SK-N-SH treated with all-trans-retinoic acid at 6 μM for 48 hours (cell line): ENCODE measurements at regions not wholly inside any gene's neighbourhood (a gene's known extent, or its start where the extent isn't known, plus 50 kb on each side); places are given as distances from the start of the nearest gene placed in this dataset.

Experiments
- ATAC-seq: fragments of 200-7000 bp; cut with Tn5 transposase; 3 replicates; pipeline ENCODE4 v1.9.1; 2020; ENCODE audit warnings: mild to moderate bottlenecking, moderate library complexity
- ARNTL ChIP-seq: fragments of 450-650 bp; formaldehyde crosslinking; IDR thresholded peaks from 2 replicates; pipeline ENCODE4 v1.5.0; 2020; ENCODE audit warnings: low read depth, mild to moderate bottlenecking, moderate library complexity, borderline replicate concordance
- BACH2 ChIP-seq: fragments of 250-450 bp; sonication (Bioruptor Pico); IDR thresholded peaks from 2 replicates; pipeline ENCODE4 v1.9.0; 2021; ENCODE audit warnings: mild to moderate bottlenecking, borderline replicate concordance
- CSDC2 ChIP-seq: fragments of 250-450 bp; sonication (Bioruptor Pico); IDR thresholded peaks from 2 replicates; pipeline ENCODE4 v1.5.0; 2020; ENCODE audit warnings: mild to moderate bottlenecking, moderate library complexity
- ESRRG ChIP-seq: fragments of 250-450 bp; sonication (Bioruptor Pico); IDR thresholded peaks from 2 replicates; pipeline ENCODE4 v1.6.1; 2021; ENCODE audit warnings: mild to moderate bottlenecking
- ISL1 ChIP-seq: fragments of 250-450 bp; sonication (Bioruptor Pico); IDR thresholded peaks from 2 replicates; pipeline ENCODE4 v2.1.2; 2022; ENCODE audit warnings: mild to moderate bottlenecking, moderate library complexity
- OSR1 ChIP-seq: fragments of 250-450 bp; sonication (Bioruptor Pico); IDR thresholded peaks from 2 replicates; pipeline ENCODE4 v1.8.0; 2022; ENCODE audit warnings: moderate library complexity, mild to moderate bottlenecking, inconsistent platforms
- PPARA ChIP-seq: fragments of 250-450 bp; sonication (Bioruptor Pico); IDR thresholded peaks from 2 replicates; pipeline ENCODE4 v1.5.0; 2020; ENCODE audit warnings: mild to moderate bottlenecking, borderline replicate concordance
- RARB ChIP-seq: fragments of 250-450 bp; sonication (Bioruptor Pico); IDR thresholded peaks from 2 replicates; pipeline ENCODE4 v1.8.0; 2021; ENCODE audit warnings: mild to moderate bottlenecking, moderate library complexity
- SNAI2 ChIP-seq: fragments of 250-450 bp; sonication (Bioruptor Pico); IDR thresholded peaks from 2 replicates; pipeline ENCODE4 v1.5.0; 2020; ENCODE audit warnings: mild to moderate bottlenecking, moderate library complexity
- TCF4 ChIP-seq: fragments of 250-450 bp; sonication (Bioruptor Pico); IDR thresholded peaks from 2 replicates; pipeline ENCODE4 v1.8.0; 2021; ENCODE audit warnings: mild to moderate bottlenecking, moderate library complexity, borderline replicate concordance
- TOX ChIP-seq: fragments of 250-450 bp; sonication (Bioruptor Pico); IDR thresholded peaks from 2 replicates; pipeline ENCODE4 v1.8.0; 2021; ENCODE audit warnings: mild to moderate bottlenecking, moderate library complexity, borderline replicate concordance
- ZC3H10 ChIP-seq: fragments of 250-450 bp; sonication (Bioruptor Pico); IDR thresholded peaks from 2 replicates; pipeline ENCODE4 v1.5.1; 2021; ENCODE audit warnings: mild to moderate bottlenecking, moderate library complexity
- ZFP3 ChIP-seq: fragments of 250-450 bp; sonication (Bioruptor Pico); IDR thresholded peaks from 2 replicates; pipeline ENCODE4 v1.5.0; 2020; ENCODE audit warnings: mild to moderate bottlenecking, moderate library complexity
- ZFP30 ChIP-seq: fragments of 450-650 bp; formaldehyde crosslinking; IDR thresholded peaks from 2 replicates; pipeline ENCODE4 v1.5.0; 2022; ENCODE audit warnings: mild to moderate bottlenecking, moderate library complexity
- ZNF565 ChIP-seq: fragments of 450-650 bp; formaldehyde crosslinking; conservative IDR thresholded peaks from 2 replicates; pipeline ENCODE4 v1.5.0; 2020; ENCODE audit warnings: low read depth, mild to moderate bottlenecking, moderate library complexity
- ZNF70 ChIP-seq: fragments of 450-650 bp; formaldehyde crosslinking; IDR thresholded peaks from 2 replicates; pipeline ENCODE4 v1.5.0; 2020; ENCODE audit warnings: mild to moderate bottlenecking, moderate library complexity
- ZNF8 ChIP-seq: fragments of 450-650 bp; formaldehyde crosslinking; IDR thresholded peaks from 2 replicates; pipeline ENCODE4 v1.5.0; 2020; ENCODE audit warnings: mild to moderate bottlenecking, moderate library complexity
- TF ChIP-seq, protein P1 (sequence below): fragments of 250-450 bp; sonication (Bioruptor Pico); IDR thresholded peaks from 2 replicates; pipeline ENCODE4 v1.5.0; 2020; ENCODE audit warnings: mild to moderate bottlenecking, moderate library complexity
- TF ChIP-seq, protein P2 (sequence below): fragments of 250-450 bp; sonication (Bioruptor Pico); IDR thresholded peaks from 2 replicates; pipeline ENCODE4 v1.8.0; 2020; ENCODE audit warnings: mild to moderate bottlenecking, moderate library complexity, borderline replicate concordance
- TF ChIP-seq, protein P3 (sequence below): fragments of 250-450 bp; sonication (Bioruptor Pico); IDR thresholded peaks from 2 replicates; pipeline ENCODE4 v1.5.1; 2021; ENCODE audit warnings: mild to moderate bottlenecking, moderate library complexity
- TF ChIP-seq, protein P4 (sequence below): fragments of 250-450 bp; sonication (Bioruptor Pico); IDR thresholded peaks from 2 replicates; pipeline ENCODE4 v1.5.1; 2020; ENCODE audit warnings: low read depth, mild to moderate bottlenecking, moderate library complexity
- TF ChIP-seq, protein P5 (sequence below): fragments of 250-450 bp; sonication (Bioruptor Pico); IDR thresholded peaks from 2 replicates; pipeline ENCODE4 v1.8.0; 2021; ENCODE audit warnings: low read depth, mild to moderate bottlenecking, moderate library complexity, borderline replicate concordance

DNA sequence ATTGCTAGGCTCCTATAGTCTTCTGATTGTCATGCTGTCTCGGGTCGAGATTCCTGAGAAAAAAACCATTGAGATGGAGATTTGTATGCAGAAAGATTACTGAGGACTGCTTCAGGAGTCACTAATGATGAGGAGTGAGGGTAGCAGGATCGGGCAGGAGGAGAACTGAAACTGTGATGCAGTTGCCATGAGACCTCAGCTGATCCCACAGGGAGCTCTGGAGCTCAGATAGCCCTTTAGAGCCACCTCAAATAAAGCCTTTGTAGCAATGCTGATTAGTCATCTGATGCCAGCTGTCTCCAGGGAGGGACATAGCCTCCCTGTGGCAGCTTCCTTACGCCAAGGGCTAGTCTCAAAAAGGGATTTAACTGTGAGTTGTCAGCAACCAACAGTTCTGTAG is 256.9 kb downstream of the DMAC1 start (continued):
- TF ChIP-seq, protein P1, sequence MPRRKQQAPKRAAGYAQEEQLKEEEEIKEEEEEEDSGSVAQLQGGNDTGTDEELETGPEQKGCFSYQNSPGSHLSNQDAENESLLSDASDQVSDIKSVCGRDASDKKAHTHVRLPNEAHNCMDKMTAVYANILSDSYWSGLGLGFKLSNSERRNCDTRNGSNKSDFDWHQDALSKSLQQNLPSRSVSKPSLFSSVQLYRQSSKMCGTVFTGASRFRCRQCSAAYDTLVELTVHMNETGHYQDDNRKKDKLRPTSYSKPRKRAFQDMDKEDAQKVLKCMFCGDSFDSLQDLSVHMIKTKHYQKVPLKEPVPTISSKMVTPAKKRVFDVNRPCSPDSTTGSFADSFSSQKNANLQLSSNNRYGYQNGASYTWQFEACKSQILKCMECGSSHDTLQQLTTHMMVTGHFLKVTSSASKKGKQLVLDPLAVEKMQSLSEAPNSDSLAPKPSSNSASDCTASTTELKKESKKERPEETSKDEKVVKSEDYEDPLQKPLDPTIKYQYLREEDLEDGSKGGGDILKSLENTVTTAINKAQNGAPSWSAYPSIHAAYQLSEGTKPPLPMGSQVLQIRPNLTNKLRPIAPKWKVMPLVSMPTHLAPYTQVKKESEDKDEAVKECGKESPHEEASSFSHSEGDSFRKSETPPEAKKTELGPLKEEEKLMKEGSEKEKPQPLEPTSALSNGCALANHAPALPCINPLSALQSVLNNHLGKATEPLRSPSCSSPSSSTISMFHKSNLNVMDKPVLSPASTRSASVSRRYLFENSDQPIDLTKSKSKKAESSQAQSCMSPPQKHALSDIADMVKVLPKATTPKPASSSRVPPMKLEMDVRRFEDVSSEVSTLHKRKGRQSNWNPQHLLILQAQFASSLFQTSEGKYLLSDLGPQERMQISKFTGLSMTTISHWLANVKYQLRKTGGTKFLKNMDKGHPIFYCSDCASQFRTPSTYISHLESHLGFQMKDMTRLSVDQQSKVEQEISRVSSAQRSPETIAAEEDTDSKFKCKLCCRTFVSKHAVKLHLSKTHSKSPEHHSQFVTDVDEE (CRISPR knock-in tag) = no peak
- TF ChIP-seq ZNF565 (CRISPR knock-in tag) = no peak
- TF ChIP-seq, protein P2, sequence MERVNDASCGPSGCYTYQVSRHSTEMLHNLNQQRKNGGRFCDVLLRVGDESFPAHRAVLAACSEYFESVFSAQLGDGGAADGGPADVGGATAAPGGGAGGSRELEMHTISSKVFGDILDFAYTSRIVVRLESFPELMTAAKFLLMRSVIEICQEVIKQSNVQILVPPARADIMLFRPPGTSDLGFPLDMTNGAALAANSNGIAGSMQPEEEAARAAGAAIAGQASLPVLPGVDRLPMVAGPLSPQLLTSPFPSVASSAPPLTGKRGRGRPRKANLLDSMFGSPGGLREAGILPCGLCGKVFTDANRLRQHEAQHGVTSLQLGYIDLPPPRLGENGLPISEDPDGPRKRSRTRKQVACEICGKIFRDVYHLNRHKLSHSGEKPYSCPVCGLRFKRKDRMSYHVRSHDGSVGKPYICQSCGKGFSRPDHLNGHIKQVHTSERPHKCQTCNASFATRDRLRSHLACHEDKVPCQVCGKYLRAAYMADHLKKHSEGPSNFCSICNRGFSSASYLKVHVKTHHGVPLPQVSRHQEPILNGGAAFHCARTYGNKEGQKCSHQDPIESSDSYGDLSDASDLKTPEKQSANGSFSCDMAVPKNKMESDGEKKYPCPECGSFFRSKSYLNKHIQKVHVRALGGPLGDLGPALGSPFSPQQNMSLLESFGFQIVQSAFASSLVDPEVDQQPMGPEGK (CRISPR knock-in tag) = no peak
- TF ChIP-seq, protein P3, sequence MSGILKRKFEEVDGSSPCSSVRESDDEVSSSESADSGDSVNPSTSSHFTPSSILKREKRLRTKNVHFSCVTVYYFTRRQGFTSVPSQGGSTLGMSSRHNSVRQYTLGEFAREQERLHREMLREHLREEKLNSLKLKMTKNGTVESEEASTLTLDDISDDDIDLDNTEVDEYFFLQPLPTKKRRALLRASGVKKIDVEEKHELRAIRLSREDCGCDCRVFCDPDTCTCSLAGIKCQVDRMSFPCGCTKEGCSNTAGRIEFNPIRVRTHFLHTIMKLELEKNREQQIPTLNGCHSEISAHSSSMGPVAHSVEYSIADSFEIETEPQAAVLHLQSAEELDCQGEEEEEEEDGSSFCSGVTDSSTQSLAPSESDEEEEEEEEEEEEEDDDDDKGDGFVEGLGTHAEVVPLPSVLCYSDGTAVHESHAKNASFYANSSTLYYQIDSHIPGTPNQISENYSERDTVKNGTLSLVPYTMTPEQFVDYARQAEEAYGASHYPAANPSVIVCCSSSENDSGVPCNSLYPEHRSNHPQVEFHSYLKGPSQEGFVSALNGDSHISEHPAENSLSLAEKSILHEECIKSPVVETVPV = no peak

DNA sequence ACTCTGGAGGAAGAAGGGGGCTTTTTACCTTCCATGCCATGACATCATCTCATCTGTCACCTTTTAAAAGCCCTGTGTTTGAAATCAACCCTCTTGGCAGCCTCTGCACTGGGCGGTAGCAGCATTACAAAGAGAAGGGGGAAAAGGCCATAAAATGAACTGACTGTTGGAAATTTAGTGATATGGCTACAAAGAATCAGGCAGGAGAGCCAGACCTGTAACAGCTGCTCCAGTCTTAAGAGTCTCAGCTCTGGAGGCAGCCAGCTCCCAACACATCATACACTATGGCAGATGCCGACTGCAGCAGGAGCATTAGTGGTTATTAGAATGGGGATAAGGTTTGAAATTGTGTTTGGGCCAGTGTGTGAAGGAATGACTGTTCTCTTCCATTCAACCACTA is 257.5 kb downstream of the DMAC1 start:
- ATAC-seq = no peak
- TF ChIP-seq ZC3H10 (CRISPR knock-in tag) (no peak), TCF4 (CRISPR knock-in tag) (no peak), ZFP3 (CRISPR knock-in tag) (no peak), PPARA (CRISPR knock-in tag) (no peak), ZFP30 (CRISPR knock-in tag) (no peak), ISL1 (no peak), ARNTL (CRISPR knock-in tag) (no peak), CSDC2 (no peak), BACH2 (CRISPR knock-in tag) (no peak), ZNF565 (CRISPR knock-in tag) (no peak), OSR1 (CRISPR knock-in tag) (no peak), ESRRG (CRISPR knock-in tag) (no peak), RARB (no peak)
- TF ChIP-seq, protein P2 (CRISPR knock-in tag) = no peak
- TF ChIP-seq, protein P3 = no peak

DNA sequence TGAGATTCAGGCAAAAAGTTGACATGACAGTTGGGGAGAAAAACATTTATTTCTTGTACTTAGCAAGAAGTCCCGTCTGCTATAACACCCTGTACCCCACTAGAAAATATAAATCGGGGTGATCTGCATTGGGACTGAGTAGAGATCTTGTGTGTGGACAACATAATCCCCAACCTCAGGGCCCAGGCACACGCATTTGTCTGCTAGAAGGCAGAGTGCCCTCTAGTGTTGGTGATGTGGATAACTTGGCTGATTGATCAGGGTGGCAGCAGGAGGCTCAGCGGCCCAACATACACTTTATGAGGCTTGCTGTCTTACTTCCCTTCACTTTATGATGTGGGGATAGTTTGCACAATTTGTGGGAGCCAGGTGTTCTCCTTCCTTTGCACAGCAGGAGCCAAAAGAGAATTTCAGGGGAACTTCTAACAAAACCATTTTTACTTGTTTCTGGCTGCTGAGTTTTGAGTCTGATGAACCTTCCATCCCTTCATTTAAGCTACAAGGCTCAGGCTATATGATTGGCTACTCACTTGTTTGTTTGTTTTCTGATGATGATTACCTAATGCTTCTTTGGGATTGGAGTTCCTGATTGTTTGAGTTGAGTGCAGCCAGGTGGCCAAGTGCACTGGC is 263.2 kb downstream of the DMAC1 start:
- ATAC-seq = peak; percentile 94
- no peak for TF ChIP-seq SNAI2 (CRISPR knock-in tag)
- TF ChIP-seq, protein P4, sequence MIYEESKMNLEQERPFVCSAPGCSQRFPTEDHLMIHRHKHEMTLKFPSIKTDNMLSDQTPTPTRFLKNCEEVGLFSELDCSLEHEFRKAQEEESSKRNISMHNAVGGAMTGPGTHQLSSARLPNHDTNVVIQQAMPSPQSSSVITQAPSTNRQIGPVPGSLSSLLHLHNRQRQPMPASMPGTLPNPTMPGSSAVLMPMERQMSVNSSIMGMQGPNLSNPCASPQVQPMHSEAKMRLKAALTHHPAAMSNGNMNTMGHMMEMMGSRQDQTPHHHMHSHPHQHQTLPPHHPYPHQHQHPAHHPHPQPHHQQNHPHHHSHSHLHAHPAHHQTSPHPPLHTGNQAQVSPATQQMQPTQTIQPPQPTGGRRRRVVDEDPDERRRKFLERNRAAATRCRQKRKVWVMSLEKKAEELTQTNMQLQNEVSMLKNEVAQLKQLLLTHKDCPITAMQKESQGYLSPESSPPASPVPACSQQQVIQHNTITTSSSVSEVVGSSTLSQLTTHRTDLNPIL (CRISPR knock-in tag) = no peak
- TF ChIP-seq, protein P5, sequence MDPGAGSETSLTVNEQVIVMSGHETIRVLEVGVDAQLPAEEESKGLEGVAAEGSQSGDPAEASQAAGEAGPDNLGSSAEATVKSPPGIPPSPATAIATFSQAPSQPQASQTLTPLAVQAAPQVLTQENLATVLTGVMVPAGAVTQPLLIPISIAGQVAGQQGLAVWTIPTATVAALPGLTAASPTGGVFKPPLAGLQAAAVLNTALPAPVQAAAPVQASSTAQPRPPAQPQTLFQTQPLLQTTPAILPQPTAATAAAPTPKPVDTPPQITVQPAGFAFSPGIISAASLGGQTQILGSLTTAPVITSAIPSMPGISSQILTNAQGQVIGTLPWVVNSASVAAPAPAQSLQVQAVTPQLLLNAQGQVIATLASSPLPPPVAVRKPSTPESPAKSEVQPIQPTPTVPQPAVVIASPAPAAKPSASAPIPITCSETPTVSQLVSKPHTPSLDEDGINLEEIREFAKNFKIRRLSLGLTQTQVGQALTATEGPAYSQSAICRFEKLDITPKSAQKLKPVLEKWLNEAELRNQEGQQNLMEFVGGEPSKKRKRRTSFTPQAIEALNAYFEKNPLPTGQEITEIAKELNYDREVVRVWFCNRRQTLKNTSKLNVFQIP = no peak
- no peak for TF ChIP-seq ZNF8
- no peak for TF ChIP-seq OSR1 (CRISPR knock-in tag)
- no peak for TF ChIP-seq ZNF70 (CRISPR knock-in tag)
- no peak for TF ChIP-seq CSDC2
- TF ChIP-seq, protein P1 (CRISPR knock-in tag) = no peak
- TF ChIP-seq TOX (CRISPR knock-in tag) = no peak
- TF ChIP-seq ESRRG (CRISPR knock-in tag) = no peak
- TF ChIP-seq ARNTL (CRISPR knock-in tag) = no peak
